ENCODE measurements at regions not wholly inside any gene's neighbourhood (a gene's known extent, or its start where the extent isn't known, plus 50 kb on each side); places are given as distances from the start of the nearest gene placed in this dataset.

- no peak overlapping the region for H3K4me3 ChIP-seq (replicated peaks in 1 of 3)
- intact Hi-C loops (cut with DNase I) = no loop called here
- H3K27me3 ChIP-seq = no peaks in the 10 kb centered on the region
- 36 to 59% methylated on average over 1 of the region's 1 CpG for WGBS, 2 donors
- no peak for TF ChIP-seq POLR2A (IDR thresholded peaks at IDR 0.05)
- no peak for TF ChIP-seq CTCF (IDR thresholded peaks at IDR 0.05)
- no peaks in the 10 kb centered on the region for H3K36me3 ChIP-seq
- H3K4me1 ChIP-seq = no peaks in the 10 kb centered on the region
- no peak for DNase-seq
- H3K27ac ChIP-seq = no peak overlapping the region
- H3K9me3 ChIP-seq = no peaks in the 10 kb centered on the region
Observed at GRCh38 chr16:65445313-65446260, 323.7 kb upstream of the CDH11 start.

GRCh38 chr16:65441501-65441900 is 319.6 kb upstream of the CDH11 start:
- DNase-seq = no peak
- Histone ChIP-seq H3K36me3 (no peaks in the 10 kb centered on the region), H3K4me3 (replicated peaks in 1 of 3) (no peak overlapping the region), H3K4me1 (no peaks in the 10 kb centered on the region), H3K9me3 (no peaks in the 10 kb centered on the region), H3K27me3 (no peaks in the 10 kb centered on the region), H3K27ac (no peak overlapping the region)
- whole genome bisulfite sequencing, 2 donors = 85 to 91% methylated on average over 2 of the region's 2 CpGs
- TF ChIP-seq CTCF (IDR thresholded peaks at IDR 0.05) = no peak
- no peak for TF ChIP-seq POLR2A (IDR thresholded peaks at IDR 0.05)
- intact Hi-C loops (cut with DNase I) = no loop called here

GRCh38 chr16:65429504-65430181 is 307.8 kb upstream of the CDH11 start:
- H3K4me3 ChIP-seq (replicated peaks in 1 of 3) = no peak overlapping the region
- intact Hi-C loops (cut with DNase I) = no loop called here
- no peaks in the 10 kb centered on the region for H3K9me3 ChIP-seq
- WGBS, 2 donors = 79 to 80% methylated on average over 10 of the region's 10 CpGs
- no peak for TF ChIP-seq POLR2A (IDR thresholded peaks at IDR 0.05)
- no peaks in the 10 kb centered on the region for H3K4me1 ChIP-seq
- no peak for DNase-seq
- H3K36me3 ChIP-seq = no peaks in the 10 kb centered on the region
- H3K27me3 ChIP-seq = no peaks in the 10 kb centered on the region
- no peak overlapping the region for H3K27ac ChIP-seq

GRCh38 chr16:65426484-65426883 is 304.6 kb upstream of the CDH11 start:
- H3K27ac ChIP-seq = no peak overlapping the region
- DNase-seq = no peak
- intact Hi-C loops (cut with DNase I) = no loop called here
- H3K27me3 ChIP-seq = no peaks in the 10 kb centered on the region
- 89 to 95% methylated on average over 1 of the region's 1 CpG for WGBS, 2 donors
- H3K4me3 ChIP-seq (replicated peaks in 1 of 3) = no peak overlapping the region
- TF ChIP-seq POLR2A (IDR thresholded peaks at IDR 0.05) (no peak), CTCF (IDR thresholded peaks at IDR 0.05) (no peak)
- H3K9me3 ChIP-seq = no peaks in the 10 kb centered on the region
- H3K4me1 ChIP-seq = no peaks in the 10 kb centered on the region
- no peaks in the 10 kb centered on the region for H3K36me3 ChIP-seq

GRCh38 chr16:65422934-65423333 is 301.1 kb upstream of the CDH11 start:
- Histone ChIP-seq H3K36me3 (no peaks in the 10 kb centered on the region), H3K27ac (no peak overlapping the region), H3K4me1 (no peaks in the 10 kb centered on the region), H3K27me3 (no peaks in the 10 kb centered on the region), H3K9me3 (no peaks in the 10 kb centered on the region), H3K4me3 (replicated peaks in 1 of 3) (no peak overlapping the region)
- TF ChIP-seq POLR2A (IDR thresholded peaks at IDR 0.05) (no peak), CTCF (IDR thresholded peaks at IDR 0.05) (no peak)
- intact Hi-C loops (cut with DNase I) = no loop called here
- no peak for DNase-seq
- 89 to 92% methylated on average over 4 of the region's 4 CpGs for WGBS, 2 donors
